BLaER1 treated with 17β-estradiol and CSF1 and Interleukin-3, amounts not matched to agents 10 nM and 100 nM (cell line): ENCODE measurements at regions not wholly inside any gene's neighbourhood (a gene's known extent, or its start where the extent isn't known, plus 50 kb on each side); places are given as distances from the start of the nearest gene placed in this dataset.
"Not testable (repeated sequence)": the region's sequence is repeated elsewhere in the genome, so short reads cannot be mapped to it uniquely, and the experiment has no call there.

ENCODE experiments used
- H3K27ac ChIP-seq, 11 experiments: shearing (Covaris generic); formaldehyde crosslinking; 2 replicates each; pipeline ENCODE4 v1.8.1; 2022
- H3K27me3 ChIP-seq, 11 experiments: shearing (Covaris generic); formaldehyde crosslinking; 2 replicates each; pipeline ENCODE4 v1.8.1; 2022
- H3K36me3 ChIP-seq, 11 experiments: shearing (Covaris generic); formaldehyde crosslinking; 2 replicates each; pipeline ENCODE4 v1.8.1; 2022
- H3K4me1 ChIP-seq, 10 experiments: shearing (Covaris generic); formaldehyde crosslinking; 2 replicates each; pipeline ENCODE4 v1.8.1; 2022
- H3K4me2 ChIP-seq, 11 experiments: shearing (Covaris generic); formaldehyde crosslinking; 2 replicates each; pipeline ENCODE4 v1.8.1; 2022
- H3K4me3 ChIP-seq, 10 experiments: shearing (Covaris generic); formaldehyde crosslinking; 2 replicates each; pipeline ENCODE4 v1.8.1; 2022
- H3K9ac ChIP-seq, 11 experiments: shearing (Covaris generic); formaldehyde crosslinking; 2 replicates each; pipeline ENCODE4 v1.8.1; 2022
- H3K9me3 ChIP-seq, 11 experiments: shearing (Covaris generic); formaldehyde crosslinking; replicated peaks in 1 of 11; 2 replicates each; pipeline ENCODE4 v1.8.1; 2022
- H4K20me1 ChIP-seq, 11 experiments: shearing (Covaris generic); formaldehyde crosslinking; 2 replicates each; pipeline ENCODE4 v1.8.1; 2022
- Cebpa-rat ChIP-seq, 11 experiments: shearing (Covaris generic); IDR thresholded peaks; 2 replicates each; pipeline ENCODE4 v1.8.1; 2022

- TF ChIP-seq Cebpa-rat (IDR thresholded peaks at IDR 0.05): no peak
- Histone ChIP-seq H3K27ac (no peak overlapping the region), H3K4me2 (no peak overlapping the region), H3K27me3 (no peaks in the 10 kb centered on the region), H3K4me1 (no peaks in the 10 kb centered on the region), H3K9ac (no peak overlapping the region), H3K9me3 (peaks cover 8 to 19% (median 12%) of the 10 kb centered on the region in 11 experiments), H3K36me3 (no peaks in the 10 kb centered on the region), H4K20me1 (no peaks in the 10 kb centered on the region), H3K4me3 (no peak overlapping the region)
Measured at GRCh38 chr5:15124871-15125568, 253.4 kb upstream of the ANKH start.

- peaks cover 8 to 19% (median 12%) of the 10 kb centered on the region in 11 experiments for H3K9me3 ChIP-seq
- H3K4me1 ChIP-seq: no peaks in the 10 kb centered on the region
- no peak overlapping the region for H3K4me2 ChIP-seq
- no peak for TF ChIP-seq Cebpa-rat (IDR thresholded peaks at IDR 0.05)
- no peak overlapping the region for H3K4me3 ChIP-seq
- no peaks in the 10 kb centered on the region for H3K27me3 ChIP-seq
- H3K36me3 ChIP-seq: no peaks in the 10 kb centered on the region
- no peaks in the 10 kb centered on the region for H4K20me1 ChIP-seq
- H3K9ac ChIP-seq: no peak overlapping the region
- H3K27ac ChIP-seq: no peak overlapping the region
Measured at GRCh38 chr5:15124461-15124860, 252.9 kb upstream of the ANKH start.

GRCh38 chr5:15117688-15118087, 246.1 kb upstream of the ANKH start:
- no peak overlapping the region for H3K4me3 ChIP-seq
- H3K27ac ChIP-seq: no peak overlapping the region
- no peaks in the 10 kb centered on the region for H3K36me3 ChIP-seq
- H4K20me1 ChIP-seq: no peaks in the 10 kb centered on the region
- TF ChIP-seq Cebpa-rat (IDR thresholded peaks at IDR 0.05): no peak
- H3K4me2 ChIP-seq: no peak overlapping the region
- peaks cover 8 to 18% (median 12%) of the 10 kb centered on the region in 11 experiments for H3K9me3 ChIP-seq
- H3K4me1 ChIP-seq: no peaks in the 10 kb centered on the region
- no peaks in the 10 kb centered on the region for H3K27me3 ChIP-seq
- no peak overlapping the region for H3K9ac ChIP-seq

GRCh38 chr5:15116996-15117395, 245.4 kb upstream of the ANKH start:
- Histone ChIP-seq H3K9me3 (peaks cover 8 to 13% (median 9%) of the 10 kb centered on the region in 11 experiments), H3K4me1 (no peaks in the 10 kb centered on the region), H3K27ac (no peak overlapping the region), H3K27me3 (no peaks in the 10 kb centered on the region), H3K9ac (no peak overlapping the region), H3K4me2 (no peak overlapping the region), H4K20me1 (no peaks in the 10 kb centered on the region), H3K36me3 (no peaks in the 10 kb centered on the region), H3K4me3 (no peak overlapping the region)
- TF ChIP-seq Cebpa-rat (IDR thresholded peaks at IDR 0.05): no peak

GRCh38 chr5:15106530-15107283, 235.1 kb upstream of the ANKH start:
- Histone ChIP-seq H3K4me3 (no peak overlapping the region), H3K4me1 (no peaks in the 10 kb centered on the region), H3K27me3 (no peaks in the 10 kb centered on the region), H3K9ac (no peak overlapping the region), H3K9me3 (no peaks in the 10 kb centered on the region), H3K27ac (no peak overlapping the region), H4K20me1 (no peaks in the 10 kb centered on the region), H3K4me2 (no peak overlapping the region), H3K36me3 (no peaks in the 10 kb centered on the region)
- no peak for TF ChIP-seq Cebpa-rat (IDR thresholded peaks at IDR 0.05)

GRCh38 chr5:15105799-15106393, 234.3 kb upstream of the ANKH start:
- Histone ChIP-seq H4K20me1 (no peaks in the 10 kb centered on the region), H3K9ac (no peak overlapping the region), H3K4me2 (no peak overlapping the region), H3K27me3 (no peaks in the 10 kb centered on the region), H3K9me3 (peaks cover 0 to 4% (median 0%) of the 10 kb centered on the region in 11 experiments; a peak in 1 of 22 replicates), H3K4me3 (no peak overlapping the region), H3K27ac (no peak overlapping the region), H3K4me1 (no peaks in the 10 kb centered on the region), H3K36me3 (no peaks in the 10 kb centered on the region)
- no peak for TF ChIP-seq Cebpa-rat (IDR thresholded peaks at IDR 0.05)

GRCh38 chr5:15103864-15104263, 232.3 kb upstream of the ANKH start:
- no peaks in the 10 kb centered on the region for H3K27me3 ChIP-seq
- H3K27ac ChIP-seq: no peak overlapping the region
- no peaks in the 10 kb centered on the region for H4K20me1 ChIP-seq
- peaks cover 0 to 4% (median 0%) of the 10 kb centered on the region in 11 experiments; a peak in 1 of 22 replicates for H3K9me3 ChIP-seq
- H3K4me1 ChIP-seq: no peaks in the 10 kb centered on the region
- no peaks in the 10 kb centered on the region for H3K36me3 ChIP-seq
- no peak overlapping the region for H3K4me2 ChIP-seq
- H3K4me3 ChIP-seq: no peak overlapping the region
- TF ChIP-seq Cebpa-rat (IDR thresholded peaks at IDR 0.05): no peak
- H3K9ac ChIP-seq: no peak overlapping the region

- TF ChIP-seq Cebpa-rat (IDR thresholded peaks at IDR 0.05): no peak
- no peak overlapping the region for H3K4me2 ChIP-seq
- H3K4me1 ChIP-seq: no peaks in the 10 kb centered on the region
- H3K27me3 ChIP-seq: no peaks in the 10 kb centered on the region
- peaks cover 0 to 4% (median 0%) of the 10 kb centered on the region in 11 experiments; a peak in 1 of 22 replicates for H3K9me3 ChIP-seq
- H3K36me3 ChIP-seq: no peaks in the 10 kb centered on the region
- H3K4me3 ChIP-seq: no peak overlapping the region
- no peaks in the 10 kb centered on the region for H4K20me1 ChIP-seq
- no peak overlapping the region for H3K9ac ChIP-seq
- H3K27ac ChIP-seq: no peak overlapping the region
Measured at GRCh38 chr5:15103130-15103529, 231.6 kb upstream of the ANKH start.

GRCh38 chr5:15097552-15097951, 226.0 kb upstream of the ANKH start:
- Histone ChIP-seq H3K9me3 (peaks cover 0 to 4% (median 0%) of the 10 kb centered on the region in 11 experiments; a peak in 2 of 22 replicates), H3K27ac (no peak overlapping the region), H3K4me1 (no peaks in the 10 kb centered on the region), H3K4me3 (no peak overlapping the region), H3K27me3 (no peaks in the 10 kb centered on the region), H3K9ac (no peak overlapping the region), H4K20me1 (no peaks in the 10 kb centered on the region), H3K36me3 (no peaks in the 10 kb centered on the region), H3K4me2 (no peak overlapping the region)
- TF ChIP-seq Cebpa-rat (IDR thresholded peaks at IDR 0.05): no peak

GRCh38 chr5:15096686-15097085, 225.1 kb upstream of the ANKH start:
- not testable (repeated sequence) for H3K9me3 ChIP-seq, H3K36me3 ChIP-seq, H3K27ac ChIP-seq, H3K4me2 ChIP-seq, H4K20me1 ChIP-seq, H3K4me3 ChIP-seq, H3K4me1 ChIP-seq, H3K27me3 ChIP-seq, H3K9ac ChIP-seq
